ENCODE measurements at regions not wholly inside any gene's neighbourhood (a gene's known extent, or its start where the extent isn't known, plus 50 kb on each side); places are given as distances from the start of the nearest gene placed in this dataset.
"Not testable (repeated sequence)": the region's sequence is repeated elsewhere in the genome, so short reads cannot be mapped to it uniquely, and the experiment has no call there.

GRCh38 chr7:91627324-91627723 is 253.2 kb downstream of the MTERF1 start:
- not testable (repeated sequence) for TF ChIP-seq CTCF, POLR2A (IDR thresholded peaks at IDR 0.05)
